Mucosa of stomach (tissue), 1 donor: ENCODE measurements at regions not wholly inside any gene's neighbourhood (a gene's known extent, or its start where the extent isn't known, plus 50 kb on each side); places are given as distances from the start of the nearest gene placed in this dataset.

Source experiments
- H3K27me3 ChIP-seq: one replicate; pipeline ENCODE4 v1.7.0; 2013; ENCODE audit warnings: mild to moderate bottlenecking, low read length; ENCODE audit not compliant: control insufficient read depth, insufficient read depth
- H3K36me3 ChIP-seq: one replicate; pipeline ENCODE4 v1.7.0; 2013; ENCODE audit warnings: low read length; ENCODE audit not compliant: control insufficient read depth, insufficient read depth
- H3K4me1 ChIP-seq: one replicate; pipeline ENCODE4 v1.7.0; 2013; ENCODE audit warnings: mild to moderate bottlenecking, low read length; ENCODE audit not compliant: control insufficient read depth, insufficient read depth
- H3K4me3 ChIP-seq: one replicate; pipeline ENCODE4 v1.7.0; 2013; ENCODE audit warnings: low read length
- H3K9ac ChIP-seq: one replicate; pipeline ENCODE4 v1.7.0; 2013; ENCODE audit warnings: mild to moderate bottlenecking, low read length, moderate library complexity
- H3K9me3 ChIP-seq: one replicate; pipeline ENCODE4 v1.7.0; 2013; ENCODE audit warnings: mild to moderate bottlenecking, low read length, moderate library complexity; ENCODE audit not compliant: control insufficient read depth
- donor health status: Pancreatic carcinoma.

DNA sequence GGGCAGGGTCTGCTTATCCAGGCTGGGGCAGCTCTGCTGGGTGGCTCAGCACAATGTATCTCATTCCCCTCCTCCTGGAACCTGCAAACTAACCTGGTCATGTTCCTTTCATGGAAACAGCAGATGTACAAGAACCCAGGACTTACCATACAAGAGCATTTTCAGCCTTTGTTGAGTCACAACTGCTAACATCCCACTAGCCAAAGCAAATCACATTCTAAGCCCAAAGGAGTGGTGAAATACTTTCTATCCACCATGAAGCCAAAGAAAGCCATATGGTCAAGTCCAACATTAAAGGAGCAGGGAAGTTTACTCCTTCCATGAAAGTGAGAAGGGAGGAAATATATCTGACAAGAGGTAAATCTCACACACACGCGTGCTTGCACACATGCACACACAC, 163.0 kb downstream of the IRS1 start:
- H3K9ac ChIP-seq: no peak overlapping the region
- no peak overlapping the region for H3K4me3 ChIP-seq
- peaks cover 6% of the 10 kb centered on the region for H3K4me1 ChIP-seq

DNA sequence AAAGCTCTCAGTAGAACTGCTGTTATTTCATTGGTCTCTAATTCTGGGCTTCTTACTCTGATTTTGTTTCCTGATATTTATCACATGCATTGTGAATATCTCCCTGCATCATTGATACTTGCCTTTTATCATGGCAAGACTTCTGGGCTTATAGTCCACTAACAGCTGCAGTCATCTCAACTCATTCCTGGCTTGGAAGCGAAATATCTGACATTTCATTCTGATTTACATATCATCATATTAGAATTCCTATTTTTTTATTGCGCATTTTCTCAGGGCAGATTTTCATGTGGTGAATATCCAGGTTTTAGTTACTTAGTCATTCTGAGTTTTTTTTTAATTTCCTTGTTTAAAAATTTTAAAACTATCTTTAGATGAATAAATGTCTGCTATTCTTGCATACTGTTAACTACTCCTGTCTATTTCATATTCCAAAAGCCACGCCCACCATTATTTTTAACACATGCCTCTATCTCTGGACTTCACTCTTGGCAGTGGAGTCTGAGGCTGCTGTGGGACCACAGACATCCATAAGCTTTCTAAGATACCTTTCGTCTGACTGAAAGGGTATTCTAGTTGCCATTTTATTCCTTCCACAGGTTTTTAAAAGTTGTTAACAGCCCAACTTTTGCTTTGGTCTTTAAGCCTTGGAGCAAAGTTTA, 164.5 kb downstream of the IRS1 start:
- H3K9me3 ChIP-seq: no peaks in the 10 kb centered on the region
- no peak overlapping the region for H3K4me3 ChIP-seq
- H3K4me1 ChIP-seq: peaks cover 6% of the 10 kb centered on the region
- H3K36me3 ChIP-seq: no peaks in the 10 kb centered on the region
- no peaks in the 10 kb centered on the region for H3K27me3 ChIP-seq
- H3K9ac ChIP-seq: no peak overlapping the region

More for the DNA sequence above, 163.0 kb downstream of the IRS1 start:
- Histone ChIP-seq H3K36me3 (no peaks in the 10 kb centered on the region), H3K27me3 (no peaks in the 10 kb centered on the region), H3K9me3 (no peaks in the 10 kb centered on the region)

DNA sequence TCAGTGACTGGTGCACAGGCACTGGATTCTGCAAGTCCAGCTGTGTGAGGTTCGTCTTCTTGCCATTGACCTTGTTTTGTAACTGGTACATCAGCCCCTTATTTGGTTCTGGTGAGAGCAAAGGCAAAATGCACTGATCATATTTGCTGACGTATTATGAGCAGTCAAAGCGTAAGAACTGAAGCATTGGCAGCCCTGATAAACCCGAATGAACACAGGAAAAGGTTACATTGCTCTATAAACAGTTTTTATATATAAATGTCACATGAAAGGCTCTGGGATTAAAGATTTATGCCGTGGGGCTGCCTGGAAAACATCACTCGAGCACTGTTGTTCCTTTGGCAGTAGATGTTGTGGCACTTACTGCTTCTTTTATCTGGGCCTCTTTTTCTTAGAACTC, 167.9 kb downstream of the IRS1 start:
- no peaks in the 10 kb centered on the region for H3K4me1 ChIP-seq
- no peak overlapping the region for H3K9ac ChIP-seq
- no peaks in the 10 kb centered on the region for H3K9me3 ChIP-seq
- no peaks in the 10 kb centered on the region for H3K27me3 ChIP-seq
- H3K4me3 ChIP-seq: no peak overlapping the region
- H3K36me3 ChIP-seq: no peaks in the 10 kb centered on the region

DNA sequence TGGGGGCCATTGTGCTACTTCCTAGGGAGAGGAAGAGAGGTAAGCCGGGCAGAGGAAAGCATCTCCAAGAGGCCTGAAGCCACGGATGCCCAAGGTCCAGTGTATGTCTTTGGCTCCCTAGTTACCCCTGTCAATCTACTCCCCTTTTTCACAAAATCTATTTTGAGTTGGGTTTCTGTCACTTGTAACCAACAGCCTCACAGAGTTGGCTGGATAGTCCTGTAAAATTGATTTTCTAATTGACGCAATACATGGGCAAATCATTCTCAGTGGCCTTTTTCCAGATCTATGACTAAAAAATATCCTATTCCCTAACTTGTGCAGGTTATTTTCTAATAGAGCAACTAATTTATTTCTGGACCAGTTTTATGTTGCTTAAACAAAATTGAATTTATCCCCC, 168.4 kb downstream of the IRS1 start:
- Histone ChIP-seq H3K9ac (no peak overlapping the region), H3K27me3 (no peaks in the 10 kb centered on the region), H3K4me1 (no peaks in the 10 kb centered on the region), H3K4me3 (no peak overlapping the region), H3K9me3 (no peaks in the 10 kb centered on the region), H3K36me3 (no peaks in the 10 kb centered on the region)

DNA sequence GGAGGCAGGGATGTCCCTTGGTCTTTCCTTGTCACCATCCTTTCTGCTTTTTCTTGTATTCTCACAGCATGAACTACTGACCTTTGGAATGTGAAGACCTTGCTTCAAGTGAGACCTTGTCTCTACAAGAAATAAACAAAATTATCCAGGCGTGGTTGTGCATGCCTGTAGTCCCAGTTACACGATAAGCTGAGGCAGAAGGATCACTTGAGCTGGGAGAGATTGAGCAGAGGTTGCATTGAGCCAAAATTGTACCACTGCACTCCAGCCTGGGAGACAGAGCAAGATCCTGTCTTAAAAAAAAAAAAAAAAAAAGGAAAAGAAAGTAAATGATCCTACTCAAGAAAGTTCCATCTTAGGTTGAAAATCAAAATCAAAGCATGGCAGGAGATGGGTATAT, 173.7 kb downstream of the IRS1 start:
- Histone ChIP-seq H3K4me3 (no peak overlapping the region), H3K27me3 (no peaks in the 10 kb centered on the region), H3K9ac (no peak overlapping the region), H3K9me3 (no peaks in the 10 kb centered on the region), H3K36me3 (no peaks in the 10 kb centered on the region), H3K4me1 (no peaks in the 10 kb centered on the region)

DNA sequence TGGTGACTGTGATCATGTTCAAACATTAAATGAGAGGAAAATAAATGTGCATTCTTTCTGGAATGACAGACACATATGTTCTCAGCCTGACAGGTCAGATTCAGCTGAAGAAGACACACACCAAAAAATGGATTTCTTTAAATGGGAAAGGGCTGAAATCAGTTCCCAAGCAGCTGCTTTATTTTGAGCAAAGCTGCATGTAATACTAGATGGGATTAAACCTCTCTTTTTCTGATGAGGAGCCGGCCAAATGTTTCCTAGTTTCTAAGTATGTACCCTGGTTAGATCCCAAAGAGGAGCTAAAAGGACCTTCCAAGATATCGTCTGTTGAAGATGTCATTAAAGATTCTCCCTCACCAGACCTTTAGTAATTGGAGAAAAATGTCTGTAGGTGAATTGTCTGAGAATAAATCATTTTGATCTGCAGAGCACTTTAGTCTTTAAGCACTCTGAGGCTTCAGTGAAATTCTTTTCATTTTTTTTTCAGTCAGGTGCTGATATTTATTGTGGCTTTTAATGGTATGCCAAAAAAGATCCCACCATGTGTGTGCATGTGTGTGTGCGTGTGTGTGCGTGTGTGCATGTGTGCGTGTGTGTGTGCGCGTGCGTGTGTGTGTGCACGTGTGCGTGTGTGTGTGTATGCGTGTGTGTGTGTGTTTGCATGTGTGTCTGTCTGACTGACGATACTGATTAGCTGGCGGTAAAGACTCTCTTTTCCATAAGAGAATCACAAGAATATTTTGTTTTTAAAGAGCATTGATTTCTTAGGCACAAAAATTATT, 175.8 kb downstream of the IRS1 start:
- Histone ChIP-seq H3K4me3 (no peak overlapping the region), H3K9ac (no peak overlapping the region), H3K9me3 (no peaks in the 10 kb centered on the region), H3K4me1 (peaks cover 5% of the 10 kb centered on the region), H3K27me3 (no peaks in the 10 kb centered on the region), H3K36me3 (no peaks in the 10 kb centered on the region)

DNA sequence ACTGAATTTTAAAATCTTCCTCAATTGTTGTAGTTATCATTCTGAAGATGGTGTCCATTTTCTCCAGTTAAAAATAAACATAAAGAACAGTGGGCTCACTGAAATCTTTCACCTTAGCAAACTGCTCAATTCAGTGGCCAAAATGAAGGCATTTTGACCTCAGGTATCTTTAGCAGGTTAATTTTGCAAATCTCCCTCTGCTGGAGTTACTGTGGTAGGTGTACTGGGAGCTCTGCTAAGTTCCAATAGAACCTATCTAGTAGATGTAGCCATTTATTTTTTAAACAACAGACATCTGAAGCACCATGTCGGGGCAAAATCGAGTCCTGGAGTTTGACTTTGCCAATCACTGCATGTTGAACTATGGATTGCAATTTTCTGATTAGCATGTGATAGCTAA, 177.1 kb downstream of the IRS1 start:
- H3K9ac ChIP-seq: no peak overlapping the region
- H3K4me1 ChIP-seq: peaks cover 9% of the 10 kb centered on the region
- no peaks in the 10 kb centered on the region for H3K36me3 ChIP-seq
- H3K4me3 ChIP-seq: no peak overlapping the region
- no peaks in the 10 kb centered on the region for H3K9me3 ChIP-seq
- H3K27me3 ChIP-seq: no peaks in the 10 kb centered on the region

DNA sequence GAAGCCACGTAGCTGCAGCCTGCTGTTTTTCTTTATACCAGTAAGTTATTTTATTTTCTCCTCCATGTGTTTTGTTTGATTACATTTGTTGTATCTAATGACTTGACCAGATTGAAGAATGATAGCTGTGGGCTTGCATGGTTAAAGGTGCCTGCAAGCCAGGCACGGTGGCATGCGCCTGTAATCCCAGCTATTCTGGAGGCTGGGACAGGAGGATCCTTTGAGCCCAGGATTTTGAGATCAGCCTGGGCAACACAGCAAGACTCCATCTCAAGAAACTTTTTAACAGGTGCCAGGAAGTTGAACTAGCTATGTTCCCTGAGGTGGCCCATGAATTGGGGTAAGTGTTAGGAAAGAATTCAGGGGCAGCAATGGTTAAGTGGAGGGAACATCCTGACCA, 179.4 kb downstream of the IRS1 start:
- Histone ChIP-seq H3K4me1 (peaks cover 9% of the 10 kb centered on the region), H3K9ac (no peak overlapping the region), H3K27me3 (no peaks in the 10 kb centered on the region), H3K36me3 (no peaks in the 10 kb centered on the region), H3K9me3 (no peaks in the 10 kb centered on the region), H3K4me3 (no peak overlapping the region)

DNA sequence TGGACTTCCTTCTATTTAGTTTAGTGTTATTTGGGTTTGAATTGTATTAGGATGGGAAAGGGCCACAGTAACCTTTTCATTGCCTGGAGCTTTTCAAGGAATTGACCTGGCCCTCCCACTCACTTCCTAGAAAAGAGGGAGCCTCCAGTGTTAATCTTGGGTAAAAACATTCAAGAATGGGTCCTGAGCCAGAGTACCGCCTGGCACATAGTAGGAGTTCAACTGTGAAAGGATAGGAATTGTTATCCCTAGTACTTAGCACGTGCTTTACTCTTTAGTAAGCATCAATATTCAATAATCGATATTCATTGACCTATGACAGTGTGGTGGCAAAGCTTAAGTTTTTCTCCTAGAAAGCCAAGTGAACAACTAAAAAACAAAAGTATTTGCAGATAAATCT, 179.9 kb downstream of the IRS1 start:
- Histone ChIP-seq H3K9me3 (no peaks in the 10 kb centered on the region), H3K9ac (no peak overlapping the region), H3K4me1 (peaks cover 9% of the 10 kb centered on the region), H3K27me3 (no peaks in the 10 kb centered on the region), H3K36me3 (no peaks in the 10 kb centered on the region), H3K4me3 (no peak overlapping the region)

DNA sequence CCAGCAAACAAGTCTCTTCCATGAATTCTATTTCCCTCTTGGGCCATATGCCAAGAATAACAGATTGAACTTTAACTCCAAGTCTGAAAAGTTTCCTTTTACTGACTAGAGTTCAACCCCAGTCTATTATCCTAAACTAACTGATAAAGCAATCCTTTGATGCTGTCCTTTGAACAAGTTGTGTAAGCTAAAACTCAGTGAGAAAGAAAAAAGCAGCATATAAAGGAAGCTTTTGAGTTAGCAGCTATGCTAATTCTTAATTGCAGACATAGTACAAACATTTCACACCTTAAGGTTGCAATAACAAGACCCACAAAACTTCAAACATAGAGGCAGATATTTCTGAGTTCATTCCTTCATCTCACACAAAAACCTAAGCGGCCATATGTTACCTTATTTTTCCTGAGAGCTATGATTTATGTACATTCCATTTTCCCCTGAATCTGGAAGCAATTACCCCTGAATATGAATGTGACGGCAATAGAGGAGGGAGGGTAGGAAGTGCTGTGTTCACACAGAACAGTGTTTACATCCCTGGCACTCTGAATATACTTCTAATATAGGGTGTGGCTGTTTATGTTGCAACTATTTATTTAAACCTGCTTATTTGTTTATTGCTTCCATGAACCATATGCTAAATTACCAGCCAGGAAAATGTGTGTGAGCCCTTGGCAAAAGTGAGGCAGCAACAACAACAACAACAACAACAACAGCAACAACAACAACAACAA, 180.6 kb downstream of the IRS1 start:
- Histone ChIP-seq H3K9me3 (no peaks in the 10 kb centered on the region), H3K4me3 (no peak overlapping the region), H3K27me3 (no peaks in the 10 kb centered on the region), H3K4me1 (peaks cover 9% of the 10 kb centered on the region), H3K9ac (no peak overlapping the region), H3K36me3 (no peaks in the 10 kb centered on the region)

DNA sequence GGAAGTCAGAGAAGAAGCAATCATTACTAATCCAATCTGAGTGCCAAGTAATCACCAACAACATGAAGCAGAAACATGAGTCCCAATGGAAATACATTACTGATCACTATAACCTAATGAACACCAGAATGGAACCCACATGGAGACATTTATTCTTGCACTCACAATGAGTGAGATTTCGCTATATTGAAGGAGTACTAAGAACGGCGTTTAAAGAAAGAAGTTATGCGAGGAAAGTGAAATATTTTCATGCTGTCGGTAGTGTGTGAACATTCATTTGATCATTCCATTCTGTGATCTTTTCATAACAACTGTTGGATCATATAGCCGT, 181.1 kb downstream of the IRS1 start:
- H3K9me3 ChIP-seq: no peaks in the 10 kb centered on the region

DNA sequence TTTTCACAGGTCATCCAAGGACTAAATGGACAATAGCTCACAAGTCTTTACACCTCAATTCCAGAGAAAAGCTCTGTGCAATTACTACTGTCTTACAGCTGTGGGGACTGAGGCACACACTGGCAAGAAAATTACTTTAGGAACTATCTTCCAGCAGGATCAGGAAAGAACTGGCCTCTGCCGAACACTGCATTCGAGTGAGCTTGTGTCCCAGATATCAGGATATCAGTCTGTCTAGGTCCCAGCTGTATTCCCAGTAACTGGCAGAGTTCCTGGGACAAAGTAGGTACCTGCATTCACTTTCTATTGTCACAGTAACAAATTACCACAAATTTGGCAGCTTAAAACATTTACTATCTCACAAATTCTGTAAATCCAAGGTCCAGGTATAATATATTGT, 183.7 kb downstream of the IRS1 start:
- peaks cover 9% of the 10 kb centered on the region for H3K4me1 ChIP-seq
- no peaks in the 10 kb centered on the region for H3K9me3 ChIP-seq
- no peaks in the 10 kb centered on the region for H3K36me3 ChIP-seq
- no peak overlapping the region for H3K9ac ChIP-seq
- no peak overlapping the region for H3K4me3 ChIP-seq
- no peaks in the 10 kb centered on the region for H3K27me3 ChIP-seq

More for the DNA sequence above, 181.1 kb downstream of the IRS1 start:
- no peak overlapping the region for H3K9ac ChIP-seq
- no peaks in the 10 kb centered on the region for H3K36me3 ChIP-seq
- no peak overlapping the region for H3K4me3 ChIP-seq
- peaks cover 9% of the 10 kb centered on the region for H3K4me1 ChIP-seq
- no peaks in the 10 kb centered on the region for H3K27me3 ChIP-seq
